Hypothalamus (tissue), 51 donors: ENCODE measurements at regions not wholly inside any gene's neighbourhood (a gene's known extent, or its start where the extent isn't known, plus 50 kb on each side); places are given as distances from the start of the nearest gene placed in this dataset.
"Not testable (repeated sequence)": the region's sequence is repeated elsewhere in the genome, so short reads cannot be mapped to it uniquely, and the experiment has no call there.

ENCODE experiments used
- DNase-seq, 51 donors: peaks; one replicate each; lab custom pipeline; 2025; lab: John Stamatoyannopoulos, UW

DNA sequence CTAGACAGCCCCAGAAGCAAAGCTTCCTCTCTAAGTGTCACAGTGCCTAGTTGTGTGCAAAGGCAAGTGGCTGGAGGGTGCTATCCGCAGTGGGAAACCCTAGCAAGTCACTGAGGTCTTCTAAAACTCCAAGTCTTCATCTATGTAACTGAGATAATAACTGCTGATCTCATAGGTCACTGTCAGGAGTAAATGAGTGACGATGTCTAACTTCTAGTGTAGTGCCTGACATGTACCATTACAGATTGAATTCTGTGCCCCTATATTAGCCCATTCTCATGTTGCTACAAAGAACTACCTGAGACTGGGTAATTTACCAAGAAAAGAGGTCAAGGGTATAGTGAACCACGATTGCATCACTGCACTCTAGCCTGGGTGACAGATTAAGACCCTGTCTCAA lies 253.5 kb upstream of the JARID2 start:
- DNase-seq, result no peak

GRCh38 chr6:14995208-14995607 lies 250.7 kb upstream of the JARID2 start:
- DNase-seq, result no peak

- no peak for DNase-seq
These were observed 249.8 kb upstream of the JARID2 start for GRCh38 chr6:14995966-14996602.

GRCh38 chr6:14996892-14997291 lies 249.0 kb upstream of the JARID2 start:
- no peak for DNase-seq

- no peak for DNase-seq
These were observed 248.4 kb upstream of the JARID2 start for GRCh38 chr6:14997507-14997906.

- no peak for DNase-seq
These were observed 246.8 kb upstream of the JARID2 start for GRCh38 chr6:14999106-14999505.

GRCh38 chr6:15001326-15001910 lies 244.5 kb upstream of the JARID2 start:
- no peak for DNase-seq

DNA sequence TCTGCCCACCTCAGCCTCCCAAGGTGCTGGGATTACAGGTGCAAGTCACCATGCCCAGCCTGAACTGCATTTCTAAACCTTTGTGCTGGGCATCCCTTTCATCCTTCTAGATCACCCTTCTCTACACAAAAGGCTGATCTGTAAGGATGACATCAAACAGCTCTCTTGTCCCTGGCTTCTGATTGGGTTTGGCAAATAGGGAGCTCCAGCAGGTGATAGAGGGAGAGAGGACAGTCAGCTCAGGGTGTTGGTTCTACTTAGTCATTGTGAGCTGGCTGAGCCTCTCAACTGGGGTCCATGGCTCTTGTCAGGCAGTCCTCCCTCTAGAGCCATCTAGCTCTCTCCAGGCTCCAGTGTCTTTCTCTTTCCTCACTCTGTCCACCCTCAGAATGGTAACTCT lies 237.6 kb upstream of the JARID2 start:
- DNase-seq, result no peak

- DNase-seq, result no peak
These were observed 230.9 kb upstream of the JARID2 start for GRCh38 chr6:15014958-15015357.

- DNase-seq, result no peak
These were observed 229.1 kb upstream of the JARID2 start for GRCh38 chr6:15016813-15017212.

- DNase-seq, result peak in 14 of 51 donors; percentile 0 to 20 (median 2)
These were observed 228.6 kb upstream of the JARID2 start for GRCh38 chr6:15017261-15017660.

GRCh38 chr6:15017803-15018202 lies 228.1 kb upstream of the JARID2 start:
- DNase-seq, result no peak

- no peak for DNase-seq
These were observed 225.6 kb upstream of the JARID2 start for GRCh38 chr6:15020119-15020770.

DNA sequence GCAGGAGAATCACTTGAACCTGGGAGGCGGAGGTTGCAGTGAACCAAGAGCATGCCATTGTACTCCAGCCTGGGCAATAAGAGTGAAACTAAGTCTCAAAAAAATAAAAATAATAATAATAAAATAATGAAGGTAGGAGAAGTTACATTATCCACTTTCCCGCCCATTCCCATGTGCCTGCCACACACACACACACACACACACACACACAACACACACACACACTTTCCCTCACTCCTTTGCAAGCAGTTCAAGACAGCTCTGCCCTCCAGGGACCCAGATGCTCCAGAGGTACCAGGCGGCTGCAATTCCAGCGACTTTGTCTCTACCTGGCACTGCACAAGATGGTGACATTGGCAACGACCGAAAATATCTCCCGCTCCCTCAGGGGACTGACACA lies 224.8 kb upstream of the JARID2 start:
- DNase-seq, result no peak

- not testable (repeated sequence) for DNase-seq
These were observed 222.9 kb upstream of the JARID2 start for GRCh38 chr6:15023018-15023417.

DNA sequence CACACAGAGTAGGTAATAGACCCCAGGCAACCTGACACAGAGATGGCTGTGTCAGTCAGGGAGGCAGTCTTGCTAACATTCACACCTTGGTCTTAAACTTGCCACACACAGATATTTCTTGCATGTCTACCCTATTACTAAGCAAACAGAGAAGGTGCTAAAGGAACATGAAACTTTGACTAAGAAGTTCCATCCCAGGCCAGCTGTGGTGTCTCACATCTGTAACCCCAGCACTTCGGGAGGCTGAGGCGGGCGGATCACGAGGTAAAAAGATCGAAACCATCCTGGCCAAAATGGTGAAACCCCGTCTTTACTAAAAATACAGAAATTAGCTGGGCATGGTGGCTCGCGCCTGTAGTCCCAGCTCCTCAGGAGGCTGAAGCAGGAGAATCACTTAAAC lies 222.4 kb upstream of the JARID2 start:
- no peak for DNase-seq

DNA sequence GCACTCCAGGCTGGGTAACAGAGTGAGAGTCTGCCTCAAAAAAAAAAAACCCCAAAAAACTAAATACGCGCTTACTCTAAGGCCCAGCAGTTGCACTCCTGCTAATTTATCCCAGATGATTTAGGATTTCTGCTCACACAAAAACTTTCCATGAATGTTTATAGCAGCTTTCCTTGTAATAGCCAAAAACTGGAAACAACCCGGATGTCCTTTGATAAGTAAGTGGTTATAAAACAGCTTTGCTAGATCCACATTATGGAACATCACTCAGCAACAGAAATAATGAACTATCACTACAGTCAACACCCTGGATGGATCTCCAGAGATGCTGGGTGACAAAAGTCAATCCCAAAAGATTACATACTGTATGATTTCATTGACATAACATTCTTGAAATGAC lies 220.4 kb upstream of the JARID2 start:
- no peak for DNase-seq

DNA sequence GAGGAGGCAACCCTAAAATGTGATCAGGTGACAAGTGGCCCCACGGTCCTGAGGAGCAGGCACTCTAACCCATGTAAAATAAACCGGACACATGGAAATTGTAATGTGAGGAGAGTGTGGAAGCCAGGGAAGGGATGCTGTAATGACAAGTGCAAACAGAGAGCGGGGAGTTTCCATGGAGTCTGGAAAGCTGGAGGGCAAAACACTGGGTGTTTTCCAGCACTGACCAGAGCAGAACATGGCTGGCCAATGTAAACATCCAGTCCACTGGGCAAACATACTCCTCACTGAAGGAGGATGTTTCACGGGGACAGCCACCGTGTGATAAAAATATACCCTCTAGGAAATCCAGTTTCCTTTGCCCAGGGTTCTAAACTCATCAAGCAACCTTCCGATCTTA lies 219.0 kb upstream of the JARID2 start:
- DNase-seq, result no peak

DNA sequence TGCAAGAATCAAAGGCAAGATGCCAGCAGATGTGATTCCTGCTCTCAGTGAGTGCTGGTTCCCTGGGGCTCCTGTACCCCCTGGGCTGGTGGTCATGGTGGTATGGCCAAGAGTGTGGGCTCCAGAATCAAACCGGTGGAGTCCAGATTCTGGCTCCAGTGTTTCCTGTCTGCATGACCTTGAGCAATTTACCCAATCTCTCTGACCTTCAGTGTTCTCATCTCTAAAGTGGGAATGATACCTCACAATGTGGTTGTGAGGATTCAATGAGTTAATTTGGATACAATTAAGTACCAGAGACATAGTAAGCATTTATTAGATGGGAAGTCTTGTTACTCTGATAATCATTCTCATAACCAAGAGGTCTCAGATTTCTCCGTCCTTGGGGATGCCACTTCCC lies 218.4 kb upstream of the JARID2 start:
- no peak for DNase-seq

DNA sequence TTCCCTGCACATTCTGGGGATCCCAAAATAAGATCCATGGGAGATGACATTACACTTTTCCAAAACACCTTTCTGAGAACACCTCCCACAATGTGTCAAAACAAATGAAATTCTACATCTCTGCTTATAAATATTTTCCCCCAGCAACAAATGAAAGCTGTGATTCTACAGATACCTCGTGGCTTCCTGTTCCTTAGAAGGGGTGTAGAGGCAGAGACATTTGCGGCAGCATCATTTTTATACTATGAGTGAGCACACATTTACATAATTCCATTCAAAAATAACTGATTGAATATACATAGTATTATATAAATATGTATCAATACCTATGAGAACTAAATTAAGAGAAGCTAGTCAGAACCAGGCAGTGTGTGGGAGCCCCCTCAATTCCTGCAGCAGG lies 213.9 kb upstream of the JARID2 start:
- DNase-seq, result no peak

- no peak for DNase-seq
These were observed 212.0 kb upstream of the JARID2 start for GRCh38 chr6:15033850-15034203.

DNA sequence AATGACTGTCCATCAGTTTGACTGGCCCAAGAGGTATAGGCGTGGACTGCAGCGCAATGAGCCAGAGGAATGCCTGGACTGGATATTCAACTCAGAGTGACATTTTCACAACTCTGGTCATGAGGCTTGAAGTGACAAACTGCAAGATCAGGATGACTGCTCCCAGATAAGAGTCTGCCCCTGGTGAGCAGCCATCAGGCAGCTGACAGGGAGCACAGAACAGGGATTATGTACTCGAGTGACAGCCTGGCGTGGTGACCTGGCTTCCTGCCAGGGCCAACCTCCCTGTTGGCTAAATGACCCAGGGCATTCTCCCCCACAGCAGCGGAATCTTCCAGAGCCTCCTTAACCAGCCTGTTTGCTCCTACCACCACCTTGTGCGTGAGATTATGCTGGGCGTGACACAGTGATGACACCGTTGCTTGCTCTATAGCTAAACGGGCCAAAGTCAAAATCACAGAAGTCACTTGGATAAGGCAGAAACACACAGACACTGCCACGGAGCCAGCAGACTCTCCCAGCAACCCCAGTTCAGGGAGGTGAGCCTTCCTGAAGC lies 209.1 kb upstream of the JARID2 start:
- DNase-seq, result peak in 32 of 51 donors; percentile 1 to 56 (median 16)
